MM.1S (cell line): ENCODE measurements at regions not wholly inside any gene's neighbourhood (a gene's known extent, or its start where the extent isn't known, plus 50 kb on each side); places are given as distances from the start of the nearest gene placed in this dataset.

Experiments used
- DNase-seq: peaks from one replicate; pipeline ENCODE4 v3.0.0-alpha.2; 2015
- H2AFZ ChIP-seq: fragments of 300-600 bp; sonication (generic); 2 replicates; pipeline ENCODE4 v1.6.0; 2016; ENCODE audit warnings: antibody characterized with exemption, low read length
- H3F3A ChIP-seq: fragments of 300-600 bp; sonication (generic); 2 replicates; pipeline ENCODE4 v1.6.1; 2016; ENCODE audit warnings: mild to moderate bottlenecking, antibody characterized with exemption, low read length, moderate library complexity, mixed read lengths; ENCODE audit not compliant: insufficient read depth
- H3K27ac ChIP-seq: fragments of 300-600 bp; sonication (generic); 2 replicates; pipeline ENCODE4 v1.5.1; 2016; ENCODE audit warnings: mild to moderate bottlenecking, low read length
- H3K27me3 ChIP-seq: fragments of 300-600 bp; sonication (generic); replicated peaks from 2 replicates; pipeline ENCODE4 v1.6.0; 2016; ENCODE audit warnings: low read length; ENCODE audit not compliant: insufficient read depth
- H3K36me3 ChIP-seq: fragments of 300-600 bp; sonication (generic); replicated peaks from 2 replicates; pipeline ENCODE4 v1.6.1; 2016; ENCODE audit warnings: mild to moderate bottlenecking, low read length, mixed read lengths; ENCODE audit not compliant: insufficient read depth
- H3K4me1 ChIP-seq: fragments of 300-600 bp; sonication (generic); 2 replicates; pipeline ENCODE4 v1.6.1; 2016; ENCODE audit warnings: low read length, mixed read lengths
- H3K4me2 ChIP-seq: fragments of 300-600 bp; sonication (generic); 2 replicates; pipeline ENCODE4 v1.6.0; 2016; ENCODE audit warnings: low read depth, low read length
- H3K4me3 ChIP-seq: fragments of 300-600 bp; sonication (generic); 2 replicates; pipeline ENCODE4 v1.5.1; 2016; ENCODE audit warnings: low read length, mixed read lengths
- H3K79me2 ChIP-seq: fragments of 300-600 bp; sonication (generic); 2 replicates; pipeline ENCODE4 v1.6.1; 2016; ENCODE audit warnings: mixed run types, low read length, mixed read lengths
- H3K9ac ChIP-seq: fragments of 300-600 bp; sonication (generic); 2 replicates; pipeline ENCODE4 v1.6.1; 2016; ENCODE audit warnings: low read length, mixed read lengths
- H3K9me2 ChIP-seq: fragments of 300-600 bp; sonication (generic); replicated peaks from 2 replicates; pipeline ENCODE4 v1.6.1; 2016; ENCODE audit warnings: mild to moderate bottlenecking, low read length, mixed read lengths; ENCODE audit not compliant: insufficient read depth
- H3K9me3 ChIP-seq: fragments of 300-600 bp; sonication (generic); replicated peaks from 2 replicates; pipeline ENCODE4 v1.6.1; 2016; ENCODE audit warnings: mild to moderate bottlenecking, low read length, mixed read lengths; ENCODE audit not compliant: insufficient read depth
- H4K20me1 ChIP-seq: fragments of 300-600 bp; sonication (generic); 2 replicates; pipeline ENCODE4 v1.6.1; 2016; ENCODE audit warnings: mild to moderate bottlenecking, low read length, moderate library complexity, mixed read lengths; ENCODE audit not compliant: insufficient read depth
- EZH2 ChIP-seq: fragments of 300-600 bp; sonication (generic); optimal IDR thresholded peaks from 2 replicates; pipeline ENCODE3; 2017; ENCODE audit warnings: low read depth, mild to moderate bottlenecking, antibody characterized with exemption, low read length, mixed read lengths
- EZH2phosphoT487 ChIP-seq: fragments of 300-600 bp; sonication (generic); IDR thresholded peaks from 2 replicates; pipeline ENCODE4 v1.6.1; 2018; ENCODE audit warnings: antibody characterized with exemption, low read length
- TF ChIP-seq, protein P1 (sequence below): fragments of 300-600 bp; sonication (generic); IDR thresholded peaks from 2 replicates; pipeline ENCODE4 v1.5.1; 2016; ENCODE audit warnings: antibody characterized with exemption, low read length, mixed read lengths

DNA sequence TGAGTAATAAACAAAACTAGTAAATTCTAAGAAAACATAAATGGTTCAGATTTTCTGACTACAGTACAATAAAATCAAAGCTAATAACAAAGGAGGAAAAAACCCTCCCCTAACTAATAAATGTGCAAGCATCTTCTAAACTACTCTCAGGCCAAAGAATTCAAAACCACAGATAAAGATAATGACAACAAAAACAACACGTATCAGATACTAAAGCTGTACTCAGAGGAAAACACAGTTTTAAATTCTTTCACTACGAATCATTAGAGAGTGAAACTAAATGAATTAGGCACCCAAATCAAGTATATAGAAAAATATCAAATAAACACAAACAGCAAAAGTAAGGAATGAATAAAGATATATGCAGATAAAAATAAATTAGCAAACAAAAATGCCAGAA lies 200.9 kb downstream of the TEX36 start:
- H3F3A ChIP-seq: no peaks in the 10 kb centered on the region
- H3K4me1 ChIP-seq: no peaks in the 10 kb centered on the region
- H3K79me2 ChIP-seq: no peaks in the 10 kb centered on the region
- no peaks in the 10 kb centered on the region for H3K9me2 ChIP-seq
- no peak overlapping the region for H3K27ac ChIP-seq
- H3K4me2 ChIP-seq: no peak overlapping the region
- DNase-seq: no peak
- no peaks in the 10 kb centered on the region for H3K27me3 ChIP-seq
- H4K20me1 ChIP-seq: no peaks in the 10 kb centered on the region
- no peak overlapping the region for H2AFZ ChIP-seq
- H3K4me3 ChIP-seq: no peak overlapping the region
- no peaks in the 10 kb centered on the region for H3K36me3 ChIP-seq
- H3K9ac ChIP-seq: no peak overlapping the region
- H3K9me3 ChIP-seq: no peaks in the 10 kb centered on the region
- TF ChIP-seq, protein P1, sequence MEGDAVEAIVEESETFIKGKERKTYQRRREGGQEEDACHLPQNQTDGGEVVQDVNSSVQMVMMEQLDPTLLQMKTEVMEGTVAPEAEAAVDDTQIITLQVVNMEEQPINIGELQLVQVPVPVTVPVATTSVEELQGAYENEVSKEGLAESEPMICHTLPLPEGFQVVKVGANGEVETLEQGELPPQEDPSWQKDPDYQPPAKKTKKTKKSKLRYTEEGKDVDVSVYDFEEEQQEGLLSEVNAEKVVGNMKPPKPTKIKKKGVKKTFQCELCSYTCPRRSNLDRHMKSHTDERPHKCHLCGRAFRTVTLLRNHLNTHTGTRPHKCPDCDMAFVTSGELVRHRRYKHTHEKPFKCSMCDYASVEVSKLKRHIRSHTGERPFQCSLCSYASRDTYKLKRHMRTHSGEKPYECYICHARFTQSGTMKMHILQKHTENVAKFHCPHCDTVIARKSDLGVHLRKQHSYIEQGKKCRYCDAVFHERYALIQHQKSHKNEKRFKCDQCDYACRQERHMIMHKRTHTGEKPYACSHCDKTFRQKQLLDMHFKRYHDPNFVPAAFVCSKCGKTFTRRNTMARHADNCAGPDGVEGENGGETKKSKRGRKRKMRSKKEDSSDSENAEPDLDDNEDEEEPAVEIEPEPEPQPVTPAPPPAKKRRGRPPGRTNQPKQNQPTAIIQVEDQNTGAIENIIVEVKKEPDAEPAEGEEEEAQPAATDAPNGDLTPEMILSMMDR: no peak
- TF ChIP-seq EZH2 (no peak), EZH2phosphoT487 (no peak)

DNA sequence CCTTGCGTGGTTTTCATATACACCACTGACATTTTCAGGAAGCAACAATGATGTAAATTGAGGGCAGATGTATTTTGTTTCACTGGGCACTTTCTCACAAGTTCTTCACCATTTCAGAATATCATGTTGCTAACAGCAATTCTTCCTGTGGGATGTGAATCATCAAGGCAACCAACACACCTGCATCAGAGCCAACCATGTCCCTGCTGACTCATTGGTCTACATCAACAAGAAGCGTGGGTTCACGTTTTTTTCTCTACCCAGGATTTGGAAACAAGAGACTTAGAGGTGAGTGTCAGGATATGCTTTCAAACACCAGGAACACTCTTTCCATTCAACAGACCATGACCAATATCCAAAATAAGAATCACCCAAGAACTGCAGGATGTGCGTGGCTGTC lies 203.9 kb downstream of the TEX36 start:
- no peak overlapping the region for H2AFZ ChIP-seq
- no peaks in the 10 kb centered on the region for H3K4me1 ChIP-seq
- H4K20me1 ChIP-seq: no peaks in the 10 kb centered on the region

GRCh38 chr10:125475815-125476214 lies 207.1 kb downstream of the TEX36 start:
- H2AFZ ChIP-seq: no peak overlapping the region
- H3K27ac ChIP-seq: no peak overlapping the region
- H3K9me2 ChIP-seq: no peaks in the 10 kb centered on the region
- H4K20me1 ChIP-seq: no peaks in the 10 kb centered on the region
- H3K36me3 ChIP-seq: no peaks in the 10 kb centered on the region
- DNase-seq: no peak
- TF ChIP-seq EZH2phosphoT487: no peak
- TF ChIP-seq EZH2: no peak
- TF ChIP-seq, protein P1: no peak
- H3K79me2 ChIP-seq: no peaks in the 10 kb centered on the region
- no peak overlapping the region for H3K9ac ChIP-seq
- no peaks in the 10 kb centered on the region for H3K27me3 ChIP-seq
- H3K9me3 ChIP-seq: no peaks in the 10 kb centered on the region
- H3K4me1 ChIP-seq: no peaks in the 10 kb centered on the region
- H3F3A ChIP-seq: no peaks in the 10 kb centered on the region
- H3K4me3 ChIP-seq: no peak overlapping the region
- H3K4me2 ChIP-seq: no peak overlapping the region

More for the DNA sequence above, 203.9 kb downstream of the TEX36 start:
- no peak overlapping the region for H3K4me3 ChIP-seq
- H3K27ac ChIP-seq: no peak overlapping the region
- no peaks in the 10 kb centered on the region for H3K27me3 ChIP-seq
- H3K79me2 ChIP-seq: no peaks in the 10 kb centered on the region
- H3K9me2 ChIP-seq: no peaks in the 10 kb centered on the region
- H3K4me2 ChIP-seq: no peak overlapping the region
- no peaks in the 10 kb centered on the region for H3F3A ChIP-seq
- TF ChIP-seq, protein P1: no peak
- no peak for TF ChIP-seq EZH2phosphoT487
- TF ChIP-seq EZH2: no peak
- no peak for DNase-seq
- H3K36me3 ChIP-seq: no peaks in the 10 kb centered on the region
- no peaks in the 10 kb centered on the region for H3K9me3 ChIP-seq
- H3K9ac ChIP-seq: no peak overlapping the region
